ENCODE measurements at regions not wholly inside any gene's neighbourhood (a gene's known extent, or its start where the extent isn't known, plus 50 kb on each side); places are given as distances from the start of the nearest gene placed in this dataset.
A peak's percentile ranks its signal among the peaks of the same experiment; 100 is the strongest.

- no peak overlapping the region for H3K4me3 ChIP-seq (ENCODE audit: low read depth, low read length, poor library complexity, severe bottlenecking)
- intact Hi-C loops (cut with micrococcal nuclease; ENCODE audit: unreplicated experiment): no loop called here
- no peak for TF ChIP-seq EZH2 (IDR thresholded peaks at IDR 0.05; ENCODE audit: borderline replicate concordance, low read depth, low read length, poor library complexity, severe bottlenecking)
- TF ChIP-seq CTCF (conservative IDR thresholded peaks at IDR 0.05; ENCODE audit: low read depth, low read length): no peak
- BruUV-seq (replicated peaks): no TSS peak
- no peaks in the 10 kb centered on the region for H3K27me3 ChIP-seq (replicated peaks; ENCODE audit: insufficient read depth, low read depth, low read length, poor library complexity)
- no peak overlapping the region for H3K27ac ChIP-seq (ENCODE audit: low read depth, low read length, poor library complexity, severe bottlenecking)
- ChIA-PET POLR2A (ENCODE audit: low non-redundant PET) (no interaction called here), CTCF (no interaction called here)
- no peaks in the 10 kb centered on the region for H3K9me3 ChIP-seq (ENCODE audit: low read depth, low read length, poor library complexity, severe bottlenecking)
- no peaks in the 10 kb centered on the region for H3K36me3 ChIP-seq (ENCODE audit: insufficient read depth, low read length, poor library complexity, severe bottlenecking)
- no peak for DNase-seq (ENCODE audit: low spot score)
- no peaks in the 10 kb centered on the region for H3K4me1 ChIP-seq (ENCODE audit: insufficient read depth, low read length, poor library complexity, severe bottlenecking)
Measured at GRCh38 chr13:84315527-84315926, 433.3 kb upstream of the SLITRK1 start.

- no peaks in the 10 kb centered on the region for H3K36me3 ChIP-seq (ENCODE audit: insufficient read depth, low read length, poor library complexity, severe bottlenecking)
- POLR2A ChIA-PET (ENCODE audit: low non-redundant PET): no interaction called here
- CTCF ChIA-PET: no interaction called here
- no peaks in the 10 kb centered on the region for H3K27me3 ChIP-seq (replicated peaks; ENCODE audit: insufficient read depth, low read depth, low read length, poor library complexity)
- no peak for DNase-seq (ENCODE audit: low spot score)
- H3K27ac ChIP-seq (ENCODE audit: low read depth, low read length, poor library complexity, severe bottlenecking): no peak overlapping the region
- TF ChIP-seq EZH2 (IDR thresholded peaks at IDR 0.05; ENCODE audit: borderline replicate concordance, low read depth, low read length, poor library complexity, severe bottlenecking): no peak
- no peaks in the 10 kb centered on the region for H3K9me3 ChIP-seq (ENCODE audit: low read depth, low read length, poor library complexity, severe bottlenecking)
- no peak overlapping the region for H3K4me3 ChIP-seq (ENCODE audit: low read depth, low read length, poor library complexity, severe bottlenecking)
- BruUV-seq (replicated peaks): no TSS peak
- H3K4me1 ChIP-seq (ENCODE audit: insufficient read depth, low read length, poor library complexity, severe bottlenecking): no peaks in the 10 kb centered on the region
- intact Hi-C loops (cut with micrococcal nuclease; ENCODE audit: unreplicated experiment): no loop called here
Measured at GRCh38 chr13:84303035-84303434, 420.8 kb upstream of the SLITRK1 start.

- no peaks in the 10 kb centered on the region for H3K27me3 ChIP-seq (replicated peaks; ENCODE audit: insufficient read depth, low read depth, low read length, poor library complexity)
- no peak overlapping the region for H3K27ac ChIP-seq (ENCODE audit: low read depth, low read length, poor library complexity, severe bottlenecking)
- POLR2A ChIA-PET (ENCODE audit: low non-redundant PET): interaction anchor here (0.7 kb wide), 1 partner anchor 9 kb away, joined by 3 read pairs; no protein-coding TSS in a partner anchor
- CTCF ChIA-PET: no interaction called here
- TF ChIP-seq CTCF (conservative IDR thresholded peaks at IDR 0.05; ENCODE audit: low read depth, low read length): no peak
- no peak for TF ChIP-seq EZH2 (IDR thresholded peaks at IDR 0.05; ENCODE audit: borderline replicate concordance, low read depth, low read length, poor library complexity, severe bottlenecking)
- H3K36me3 ChIP-seq (ENCODE audit: insufficient read depth, low read length, poor library complexity, severe bottlenecking): no peaks in the 10 kb centered on the region
- no TSS peak for BruUV-seq (replicated peaks)
- intact Hi-C loops (cut with micrococcal nuclease; ENCODE audit: unreplicated experiment): no loop called here
- H3K4me3 ChIP-seq (ENCODE audit: low read depth, low read length, poor library complexity, severe bottlenecking): no peak overlapping the region
- no peaks in the 10 kb centered on the region for H3K4me1 ChIP-seq (ENCODE audit: insufficient read depth, low read length, poor library complexity, severe bottlenecking)
- H3K9me3 ChIP-seq (ENCODE audit: low read depth, low read length, poor library complexity, severe bottlenecking): no peaks in the 10 kb centered on the region
- no peak for DNase-seq (ENCODE audit: low spot score)
Measured at GRCh38 chr13:84297251-84297650, 415.0 kb upstream of the SLITRK1 start.

- H3K9me3 ChIP-seq (ENCODE audit: low read depth, low read length, poor library complexity, severe bottlenecking): no peaks in the 10 kb centered on the region
- no peak overlapping the region for H3K27ac ChIP-seq (ENCODE audit: low read depth, low read length, poor library complexity, severe bottlenecking)
- no peaks in the 10 kb centered on the region for H3K36me3 ChIP-seq (ENCODE audit: insufficient read depth, low read length, poor library complexity, severe bottlenecking)
- intact Hi-C loops (cut with micrococcal nuclease; ENCODE audit: unreplicated experiment): no loop called here
- DNase-seq (ENCODE audit: low spot score): peak; percentile 11
- no peaks in the 10 kb centered on the region for H3K4me1 ChIP-seq (ENCODE audit: insufficient read depth, low read length, poor library complexity, severe bottlenecking)
- ChIA-PET CTCF (no interaction called here), POLR2A (ENCODE audit: low non-redundant PET) (no interaction called here)
- H3K27me3 ChIP-seq (replicated peaks; ENCODE audit: insufficient read depth, low read depth, low read length, poor library complexity): no peaks in the 10 kb centered on the region
- no TSS peak for BruUV-seq (replicated peaks)
- TF ChIP-seq CTCF (conservative IDR thresholded peaks at IDR 0.05; ENCODE audit: low read depth, low read length): no peak
- no peak for TF ChIP-seq EZH2 (IDR thresholded peaks at IDR 0.05; ENCODE audit: borderline replicate concordance, low read depth, low read length, poor library complexity, severe bottlenecking)
- H3K4me3 ChIP-seq (ENCODE audit: low read depth, low read length, poor library complexity, severe bottlenecking): no peak overlapping the region
Measured at GRCh38 chr13:84296401-84296800, 414.1 kb upstream of the SLITRK1 start.
